ENCODE measurements at regions not wholly inside any gene's neighbourhood (a gene's known extent, or its start where the extent isn't known, plus 50 kb on each side); places are given as distances from the start of the nearest gene placed in this dataset.

- intact Hi-C loops (cut with DNase I; ENCODE audit: low total_unique reads) = no loop called here
- Histone ChIP-seq H3K27ac (no peak overlapping the region), H3K9me3 (no peaks in the 10 kb centered on the region), H3K36me3 (no peaks in the 10 kb centered on the region), H3K27me3 (no peaks in the 10 kb centered on the region), H3K4me3 (no peak overlapping the region), H3K4me1 (no peaks in the 10 kb centered on the region)
- TF ChIP-seq, protein P1, sequence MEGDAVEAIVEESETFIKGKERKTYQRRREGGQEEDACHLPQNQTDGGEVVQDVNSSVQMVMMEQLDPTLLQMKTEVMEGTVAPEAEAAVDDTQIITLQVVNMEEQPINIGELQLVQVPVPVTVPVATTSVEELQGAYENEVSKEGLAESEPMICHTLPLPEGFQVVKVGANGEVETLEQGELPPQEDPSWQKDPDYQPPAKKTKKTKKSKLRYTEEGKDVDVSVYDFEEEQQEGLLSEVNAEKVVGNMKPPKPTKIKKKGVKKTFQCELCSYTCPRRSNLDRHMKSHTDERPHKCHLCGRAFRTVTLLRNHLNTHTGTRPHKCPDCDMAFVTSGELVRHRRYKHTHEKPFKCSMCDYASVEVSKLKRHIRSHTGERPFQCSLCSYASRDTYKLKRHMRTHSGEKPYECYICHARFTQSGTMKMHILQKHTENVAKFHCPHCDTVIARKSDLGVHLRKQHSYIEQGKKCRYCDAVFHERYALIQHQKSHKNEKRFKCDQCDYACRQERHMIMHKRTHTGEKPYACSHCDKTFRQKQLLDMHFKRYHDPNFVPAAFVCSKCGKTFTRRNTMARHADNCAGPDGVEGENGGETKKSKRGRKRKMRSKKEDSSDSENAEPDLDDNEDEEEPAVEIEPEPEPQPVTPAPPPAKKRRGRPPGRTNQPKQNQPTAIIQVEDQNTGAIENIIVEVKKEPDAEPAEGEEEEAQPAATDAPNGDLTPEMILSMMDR (IDR thresholded peaks at IDR 0.05) = no peak
- no peak for DNase-seq
- in situ Hi-C loops (cut with MboI; ENCODE audit: low pct_ligation_motif_present in 1 of 4, low pct_unique_long_range_greater_than_20kb in 1 of 4, low sequenced_read_pairs in 3 of 4) = no loop called here
- WGBS, 2 donors (ENCODE audit: low coverage in 1 of 2) = 100% methylated on average over 1 of the region's 1 CpG
Measured at GRCh38 chr4:12701384-12701783, 782.8 kb downstream of the RAB28 start.

DNA sequence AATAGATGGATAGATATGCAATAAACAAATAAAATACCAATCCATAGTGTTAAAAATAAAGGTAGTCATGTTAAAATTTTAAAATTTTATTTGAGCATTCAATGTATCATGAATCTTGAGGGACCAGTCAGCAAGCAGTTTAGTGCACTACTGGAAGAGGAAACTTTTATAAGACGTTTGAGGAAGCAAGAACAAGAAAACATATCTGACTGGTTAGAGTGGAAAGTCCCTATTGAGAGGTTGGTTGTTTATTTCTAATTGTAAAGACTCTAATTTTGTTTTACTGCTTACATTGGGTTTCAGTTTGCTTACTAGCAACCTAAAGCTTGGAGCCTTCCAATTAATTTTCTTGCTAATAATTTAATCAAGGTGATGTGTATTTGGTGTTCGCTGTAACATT lies 786.2 kb downstream of the RAB28 start:
- intact Hi-C loops (cut with DNase I; ENCODE audit: low total_unique reads) = no loop called here
- TF ChIP-seq POLR2A (IDR thresholded peaks at IDR 0.05) (no peak), EP300 (IDR thresholded peaks at IDR 0.05; ENCODE audit: low read depth) (no peak), POLR2AphosphoS5 (IDR thresholded peaks at IDR 0.05) (no peak)
- TF ChIP-seq, protein P1 (IDR thresholded peaks at IDR 0.05) = no peak
- H3K27ac ChIP-seq = no peak overlapping the region
- 50 to 59% methylated on average over 2 of the region's 2 CpGs for WGBS, 2 donors (ENCODE audit: low coverage in 1 of 2)
- H3K4me1 ChIP-seq = no peaks in the 10 kb centered on the region
- H3K27me3 ChIP-seq = no peaks in the 10 kb centered on the region
- H3K9me3 ChIP-seq = no peaks in the 10 kb centered on the region
- in situ Hi-C loops (cut with MboI; ENCODE audit: low pct_ligation_motif_present in 1 of 4, low pct_unique_long_range_greater_than_20kb in 1 of 4, low sequenced_read_pairs in 3 of 4) = no loop called here
- no peaks in the 10 kb centered on the region for H3K36me3 ChIP-seq
- H3K4me3 ChIP-seq = no peak overlapping the region
- no peak for DNase-seq

- in situ Hi-C loops (cut with MboI; ENCODE audit: low pct_ligation_motif_present in 1 of 4, low pct_unique_long_range_greater_than_20kb in 1 of 4, low sequenced_read_pairs in 3 of 4) = no loop called here
- no peaks in the 10 kb centered on the region for H3K4me1 ChIP-seq
- WGBS, 2 donors (ENCODE audit: low coverage in 1 of 2) = 63 to 70% methylated on average over 2 of the region's 2 CpGs
- DNase-seq = no peak
- no peaks in the 10 kb centered on the region for H3K9me3 ChIP-seq
- intact Hi-C loops (cut with DNase I; ENCODE audit: low total_unique reads) = no loop called here
- no peak overlapping the region for H3K27ac ChIP-seq
- H3K36me3 ChIP-seq = no peaks in the 10 kb centered on the region
- no peak overlapping the region for H3K4me3 ChIP-seq
- no peaks in the 10 kb centered on the region for H3K27me3 ChIP-seq
- TF ChIP-seq POLR2A (IDR thresholded peaks at IDR 0.05) (no peak), EP300 (IDR thresholded peaks at IDR 0.05; ENCODE audit: low read depth) (no peak), POLR2AphosphoS5 (IDR thresholded peaks at IDR 0.05) (no peak)
- TF ChIP-seq, protein P1 (IDR thresholded peaks at IDR 0.05) = no peak
Measured at GRCh38 chr4:12692815-12693214, 791.3 kb downstream of the RAB28 start.

DNA sequence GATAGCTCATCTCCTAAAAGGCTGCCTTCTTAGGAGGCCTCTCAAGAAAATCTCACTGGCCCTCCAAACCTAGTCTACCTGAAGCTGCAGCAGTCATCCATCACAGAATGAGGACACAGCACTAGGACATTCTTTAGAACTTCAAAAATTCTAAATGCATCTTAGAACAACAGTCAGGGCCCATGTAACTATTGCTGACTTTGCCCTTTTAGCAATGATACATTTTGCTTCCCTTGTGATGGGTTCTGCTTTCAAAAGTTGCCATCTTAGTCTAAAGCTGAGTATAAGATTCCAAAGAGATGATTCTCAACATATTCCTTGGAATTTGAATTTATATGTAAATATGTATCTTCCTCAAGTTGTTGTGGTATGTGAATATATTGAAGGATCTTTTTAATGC lies 793.0 kb downstream of the RAB28 start:
- intact Hi-C loops (cut with DNase I; ENCODE audit: low total_unique reads) (no loop called here), in situ Hi-C loops (cut with MboI; ENCODE audit: low pct_ligation_motif_present in 1 of 4, low pct_unique_long_range_greater_than_20kb in 1 of 4, low sequenced_read_pairs in 3 of 4) (no loop called here)
- TF ChIP-seq EP300 (IDR thresholded peaks at IDR 0.05; ENCODE audit: low read depth) = no peak
- TF ChIP-seq POLR2AphosphoS5 (IDR thresholded peaks at IDR 0.05) = no peak
- TF ChIP-seq, protein P1 (IDR thresholded peaks at IDR 0.05) = no peak
- no peak for TF ChIP-seq POLR2A (IDR thresholded peaks at IDR 0.05)
- no peak for DNase-seq
- Histone ChIP-seq H3K27me3 (no peaks in the 10 kb centered on the region), H3K4me3 (no peak overlapping the region), H3K36me3 (no peaks in the 10 kb centered on the region), H3K27ac (no peak overlapping the region), H3K4me1 (no peaks in the 10 kb centered on the region), H3K9me3 (no peaks in the 10 kb centered on the region)

Data from transverse colon (tissue), 4 donors.